MM.1S (cell line): ENCODE measurements at regions not wholly inside any gene's neighbourhood (a gene's known extent, or its start where the extent isn't known, plus 50 kb on each side); places are given as distances from the start of the nearest gene placed in this dataset.

Experiments used
- DNase-seq: peaks from one replicate; pipeline ENCODE4 v3.0.0-alpha.2; 2015
- H2AFZ ChIP-seq: fragments of 300-600 bp; sonication (generic); 2 replicates; pipeline ENCODE4 v1.6.0; 2016; ENCODE audit warnings: antibody characterized with exemption, low read length
- H3F3A ChIP-seq: fragments of 300-600 bp; sonication (generic); 2 replicates; pipeline ENCODE4 v1.6.1; 2016; ENCODE audit warnings: mild to moderate bottlenecking, antibody characterized with exemption, low read length, moderate library complexity, mixed read lengths; ENCODE audit not compliant: insufficient read depth
- H3K27ac ChIP-seq: fragments of 300-600 bp; sonication (generic); 2 replicates; pipeline ENCODE4 v1.5.1; 2016; ENCODE audit warnings: mild to moderate bottlenecking, low read length
- H3K27me3 ChIP-seq: fragments of 300-600 bp; sonication (generic); replicated peaks from 2 replicates; pipeline ENCODE4 v1.6.0; 2016; ENCODE audit warnings: low read length; ENCODE audit not compliant: insufficient read depth
- H3K36me3 ChIP-seq: fragments of 300-600 bp; sonication (generic); replicated peaks from 2 replicates; pipeline ENCODE4 v1.6.1; 2016; ENCODE audit warnings: mild to moderate bottlenecking, low read length, mixed read lengths; ENCODE audit not compliant: insufficient read depth
- H3K4me1 ChIP-seq: fragments of 300-600 bp; sonication (generic); 2 replicates; pipeline ENCODE4 v1.6.1; 2016; ENCODE audit warnings: low read length, mixed read lengths
- H3K4me2 ChIP-seq: fragments of 300-600 bp; sonication (generic); 2 replicates; pipeline ENCODE4 v1.6.0; 2016; ENCODE audit warnings: low read depth, low read length
- H3K4me3 ChIP-seq: fragments of 300-600 bp; sonication (generic); 2 replicates; pipeline ENCODE4 v1.5.1; 2016; ENCODE audit warnings: low read length, mixed read lengths
- H3K79me2 ChIP-seq: fragments of 300-600 bp; sonication (generic); 2 replicates; pipeline ENCODE4 v1.6.1; 2016; ENCODE audit warnings: mixed run types, low read length, mixed read lengths
- H3K9ac ChIP-seq: fragments of 300-600 bp; sonication (generic); 2 replicates; pipeline ENCODE4 v1.6.1; 2016; ENCODE audit warnings: low read length, mixed read lengths
- H3K9me2 ChIP-seq: fragments of 300-600 bp; sonication (generic); replicated peaks from 2 replicates; pipeline ENCODE4 v1.6.1; 2016; ENCODE audit warnings: mild to moderate bottlenecking, low read length, mixed read lengths; ENCODE audit not compliant: insufficient read depth
- H3K9me3 ChIP-seq: fragments of 300-600 bp; sonication (generic); replicated peaks from 2 replicates; pipeline ENCODE4 v1.6.1; 2016; ENCODE audit warnings: mild to moderate bottlenecking, low read length, mixed read lengths; ENCODE audit not compliant: insufficient read depth
- H4K20me1 ChIP-seq: fragments of 300-600 bp; sonication (generic); 2 replicates; pipeline ENCODE4 v1.6.1; 2016; ENCODE audit warnings: mild to moderate bottlenecking, low read length, moderate library complexity, mixed read lengths; ENCODE audit not compliant: insufficient read depth
- EZH2 ChIP-seq: fragments of 300-600 bp; sonication (generic); optimal IDR thresholded peaks from 2 replicates; pipeline ENCODE3; 2017; ENCODE audit warnings: low read depth, mild to moderate bottlenecking, antibody characterized with exemption, low read length, mixed read lengths
- EZH2phosphoT487 ChIP-seq: fragments of 300-600 bp; sonication (generic); IDR thresholded peaks from 2 replicates; pipeline ENCODE4 v1.6.1; 2018; ENCODE audit warnings: antibody characterized with exemption, low read length
- TF ChIP-seq, protein P1 (sequence below): fragments of 300-600 bp; sonication (generic); IDR thresholded peaks from 2 replicates; pipeline ENCODE4 v1.5.1; 2016; ENCODE audit warnings: antibody characterized with exemption, low read length, mixed read lengths

DNA sequence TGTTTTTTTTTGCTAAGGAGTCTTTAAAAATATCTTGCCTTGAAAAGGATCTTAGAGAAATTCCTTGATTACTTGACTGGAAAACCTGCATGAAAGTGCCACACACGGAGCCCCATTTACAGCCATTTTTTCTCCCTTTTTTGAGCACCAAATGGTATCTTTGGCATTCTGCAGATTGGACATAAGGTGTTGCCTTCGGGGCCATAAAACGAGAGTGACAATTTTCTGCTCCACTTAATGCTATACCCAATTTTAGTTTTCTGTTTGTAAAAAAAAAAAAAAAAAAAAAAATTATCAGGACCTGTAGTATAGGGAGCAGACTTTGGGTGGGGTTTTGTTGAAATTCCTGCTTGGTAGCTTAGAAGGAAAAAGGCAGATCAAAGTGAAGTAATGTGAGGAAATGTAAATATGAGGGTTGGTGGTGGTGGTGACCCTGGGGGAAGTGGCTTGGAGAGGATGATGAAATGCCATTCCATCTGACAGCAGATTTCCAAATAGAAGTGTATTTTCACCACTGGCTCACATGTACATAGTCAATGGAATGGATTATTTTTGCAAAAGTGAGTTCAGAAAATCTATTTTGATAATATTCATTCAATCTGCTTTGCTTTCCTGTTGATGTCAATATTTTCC lies 212.1 kb upstream of the SOX4 start:
- H3K36me3 ChIP-seq = no peaks in the 10 kb centered on the region
- H3K27me3 ChIP-seq = no peaks in the 10 kb centered on the region
- H2AFZ ChIP-seq = no peak overlapping the region
- H3F3A ChIP-seq = no peaks in the 10 kb centered on the region
- H3K4me2 ChIP-seq = no peak overlapping the region
- H4K20me1 ChIP-seq = no peaks in the 10 kb centered on the region
- no peak overlapping the region for H3K9ac ChIP-seq
- no peaks in the 10 kb centered on the region for H3K9me3 ChIP-seq
- no peak overlapping the region for H3K4me3 ChIP-seq
- DNase-seq = no peak
- no peaks in the 10 kb centered on the region for H3K9me2 ChIP-seq
- no peaks in the 10 kb centered on the region for H3K79me2 ChIP-seq
- no peaks in the 10 kb centered on the region for H3K4me1 ChIP-seq
- TF ChIP-seq, protein P1, sequence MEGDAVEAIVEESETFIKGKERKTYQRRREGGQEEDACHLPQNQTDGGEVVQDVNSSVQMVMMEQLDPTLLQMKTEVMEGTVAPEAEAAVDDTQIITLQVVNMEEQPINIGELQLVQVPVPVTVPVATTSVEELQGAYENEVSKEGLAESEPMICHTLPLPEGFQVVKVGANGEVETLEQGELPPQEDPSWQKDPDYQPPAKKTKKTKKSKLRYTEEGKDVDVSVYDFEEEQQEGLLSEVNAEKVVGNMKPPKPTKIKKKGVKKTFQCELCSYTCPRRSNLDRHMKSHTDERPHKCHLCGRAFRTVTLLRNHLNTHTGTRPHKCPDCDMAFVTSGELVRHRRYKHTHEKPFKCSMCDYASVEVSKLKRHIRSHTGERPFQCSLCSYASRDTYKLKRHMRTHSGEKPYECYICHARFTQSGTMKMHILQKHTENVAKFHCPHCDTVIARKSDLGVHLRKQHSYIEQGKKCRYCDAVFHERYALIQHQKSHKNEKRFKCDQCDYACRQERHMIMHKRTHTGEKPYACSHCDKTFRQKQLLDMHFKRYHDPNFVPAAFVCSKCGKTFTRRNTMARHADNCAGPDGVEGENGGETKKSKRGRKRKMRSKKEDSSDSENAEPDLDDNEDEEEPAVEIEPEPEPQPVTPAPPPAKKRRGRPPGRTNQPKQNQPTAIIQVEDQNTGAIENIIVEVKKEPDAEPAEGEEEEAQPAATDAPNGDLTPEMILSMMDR = no peak
- no peak for TF ChIP-seq EZH2phosphoT487
- no peak for TF ChIP-seq EZH2
- H3K27ac ChIP-seq = no peak overlapping the region

DNA sequence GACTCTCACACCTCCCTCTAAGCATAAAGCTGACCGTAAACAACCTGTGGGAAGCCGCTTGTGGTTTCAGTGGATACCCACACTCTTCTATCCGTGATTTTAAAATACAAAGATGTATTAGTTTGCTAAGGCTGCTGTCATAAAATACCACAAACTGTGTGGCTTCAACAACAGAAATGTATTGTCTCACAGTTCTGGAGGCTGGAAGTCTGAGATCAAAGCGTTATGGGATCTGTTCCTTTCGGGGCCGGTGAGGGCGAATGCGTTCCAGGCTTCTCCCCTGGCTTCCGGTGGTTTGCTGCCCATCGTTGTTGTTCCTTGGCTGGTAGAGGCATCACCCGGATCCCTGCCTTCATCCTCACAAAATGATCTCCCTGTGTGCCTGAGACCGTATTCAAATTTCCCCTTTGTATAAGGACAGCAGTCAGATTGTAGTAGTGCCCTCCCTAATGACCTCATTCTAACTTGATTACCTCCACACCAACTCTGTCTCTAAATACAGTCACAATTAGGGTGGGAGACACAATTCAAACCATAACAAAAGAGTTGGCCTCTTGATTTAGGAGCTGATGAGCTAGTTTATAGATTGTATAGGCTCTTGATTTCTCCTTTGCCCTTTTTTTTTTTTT lies 210.6 kb upstream of the SOX4 start:
- no peak for DNase-seq
- Histone ChIP-seq H2AFZ (no peak overlapping the region), H3K36me3 (no peaks in the 10 kb centered on the region), H3K4me3 (no peak overlapping the region), H3K9ac (no peak overlapping the region), H3K4me2 (no peak overlapping the region), H3K27ac (no peak overlapping the region), H3F3A (no peaks in the 10 kb centered on the region), H3K9me3 (no peaks in the 10 kb centered on the region), H3K79me2 (no peaks in the 10 kb centered on the region), H3K27me3 (no peaks in the 10 kb centered on the region), H3K9me2 (no peaks in the 10 kb centered on the region), H3K4me1 (no peaks in the 10 kb centered on the region), H4K20me1 (no peaks in the 10 kb centered on the region)
- TF ChIP-seq, protein P1 = no peak
- no peak for TF ChIP-seq EZH2phosphoT487
- TF ChIP-seq EZH2 = no peak

- no peak for TF ChIP-seq EZH2phosphoT487
- TF ChIP-seq EZH2 = no peak
- TF ChIP-seq, protein P1 = no peak
- no peak overlapping the region for H2AFZ ChIP-seq
- H3K9me3 ChIP-seq = no peaks in the 10 kb centered on the region
- no peaks in the 10 kb centered on the region for H3K27me3 ChIP-seq
- H3K9me2 ChIP-seq = no peaks in the 10 kb centered on the region
- DNase-seq = no peak
- no peak overlapping the region for H3K4me3 ChIP-seq
- H3K36me3 ChIP-seq = no peaks in the 10 kb centered on the region
- H3K9ac ChIP-seq = no peak overlapping the region
- H3K79me2 ChIP-seq = no peaks in the 10 kb centered on the region
- no peaks in the 10 kb centered on the region for H4K20me1 ChIP-seq
- no peak overlapping the region for H3K4me2 ChIP-seq
- H3K27ac ChIP-seq = no peak overlapping the region
- H3F3A ChIP-seq = no peaks in the 10 kb centered on the region
- H3K4me1 ChIP-seq = no peaks in the 10 kb centered on the region
Measured at GRCh38 chr6:21383450-21384085, 210.0 kb upstream of the SOX4 start.
